ENCODE measurements at regions not wholly inside any gene's neighbourhood (a gene's known extent, or its start where the extent isn't known, plus 50 kb on each side); places are given as distances from the start of the nearest gene placed in this dataset.

GRCh38 chr12:127655691-127656090, 611.3 kb upstream of the TMEM132C start:
- no peak for FAIRE-seq
- DNase-seq (ENCODE audit: insufficient read length, low spot score): no peak
- no peak for TF ChIP-seq POLR2A (IDR thresholded peaks at IDR 0.05; ENCODE audit: low read depth, low read length)

GRCh38 chr12:127656266-127656665, 610.7 kb upstream of the TMEM132C start:
- FAIRE-seq: no peak
- DNase-seq (ENCODE audit: insufficient read length, low spot score): no peak
- TF ChIP-seq POLR2A (IDR thresholded peaks at IDR 0.05; ENCODE audit: low read depth, low read length): no peak

GRCh38 chr12:127657036-127657435, 609.9 kb upstream of the TMEM132C start:
- no peak for DNase-seq (ENCODE audit: insufficient read length, low spot score)
- no peak for FAIRE-seq
- no peak for TF ChIP-seq POLR2A (IDR thresholded peaks at IDR 0.05; ENCODE audit: low read depth, low read length)

DNA sequence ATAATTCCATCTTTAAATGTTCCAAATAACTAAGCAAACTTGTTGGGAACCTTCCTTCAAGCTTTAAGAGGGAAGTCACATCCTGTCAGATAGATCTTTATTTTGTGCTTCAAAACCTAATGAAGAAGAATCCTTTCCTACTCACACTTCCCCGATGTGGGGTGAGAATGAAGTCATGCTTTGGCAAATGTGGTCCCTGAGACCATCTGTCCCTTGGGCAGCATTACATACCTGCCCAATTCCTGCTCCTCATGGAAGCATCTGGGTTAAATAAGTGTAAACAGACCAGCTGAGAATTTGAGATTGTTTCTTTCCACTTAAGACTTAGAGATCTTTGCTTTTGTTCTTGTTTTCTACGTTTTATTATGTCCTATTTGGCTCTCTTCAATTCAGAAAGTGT, 606.0 kb upstream of the TMEM132C start:
- FAIRE-seq (no peak), DNase-seq (ENCODE audit: insufficient read length, low spot score) (no peak)
- no peak for TF ChIP-seq POLR2A (IDR thresholded peaks at IDR 0.05; ENCODE audit: low read depth, low read length)

- TF ChIP-seq POLR2A (IDR thresholded peaks at IDR 0.05; ENCODE audit: low read depth, low read length): no peak
- DNase-seq (ENCODE audit: insufficient read length, low spot score) (no peak), FAIRE-seq (no peak)
Measured at GRCh38 chr12:127663716-127664115, 603.3 kb upstream of the TMEM132C start.

DNA sequence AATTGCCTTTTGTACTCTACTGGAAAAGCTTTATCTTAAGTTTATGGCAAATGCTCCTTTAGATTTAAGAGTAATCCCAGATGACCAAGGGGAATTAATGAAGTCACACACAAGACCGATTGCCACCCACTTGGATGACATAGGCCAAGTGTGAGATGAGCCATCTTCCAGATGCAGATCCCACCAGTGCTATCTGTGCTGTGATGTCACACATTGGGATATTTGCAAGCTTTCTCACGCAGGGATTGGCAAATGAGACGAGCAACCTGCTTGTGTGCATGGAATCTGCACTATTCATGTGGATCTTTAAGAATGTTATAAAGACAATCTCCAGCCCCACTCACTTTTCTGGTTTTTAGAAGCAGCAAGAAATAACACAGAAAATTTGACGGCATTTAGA, 602.1 kb upstream of the TMEM132C start:
- no peak for TF ChIP-seq POLR2A (IDR thresholded peaks at IDR 0.05; ENCODE audit: low read depth, low read length)
- FAIRE-seq (no peak), DNase-seq (ENCODE audit: insufficient read length, low spot score) (no peak)

DNA sequence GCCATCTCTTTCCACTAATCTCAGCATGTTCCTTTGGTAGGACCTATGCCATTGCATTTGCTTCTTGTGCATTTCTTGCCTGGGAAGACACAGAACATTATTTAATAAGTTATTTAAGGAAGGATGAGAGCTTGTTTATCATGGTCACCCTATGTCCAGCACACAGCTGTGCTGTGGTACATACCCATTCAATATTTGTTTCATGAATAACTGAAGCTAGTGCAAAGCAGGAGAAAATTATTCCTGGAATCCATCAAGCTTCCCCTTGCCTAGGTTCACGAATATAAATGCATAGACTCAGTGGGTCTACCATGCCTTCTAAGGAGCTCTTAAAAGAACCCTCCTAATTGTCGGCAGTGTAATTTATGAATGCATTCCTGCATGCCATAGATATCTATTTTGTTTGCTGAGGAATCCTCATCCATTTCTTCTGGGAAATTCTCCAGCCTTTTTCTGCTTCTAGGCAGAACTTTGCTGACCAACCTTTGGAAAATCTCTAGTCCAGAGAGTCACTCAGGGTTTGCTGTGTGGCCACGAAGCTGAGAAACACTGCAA, 599.8 kb upstream of the TMEM132C start:
- no peak for TF ChIP-seq POLR2A (IDR thresholded peaks at IDR 0.05; ENCODE audit: low read depth, low read length)
- FAIRE-seq: no peak
- DNase-seq (ENCODE audit: insufficient read length, low spot score): no peak

GRCh38 chr12:127670294-127670693, 596.7 kb upstream of the TMEM132C start:
- TF ChIP-seq POLR2A (IDR thresholded peaks at IDR 0.05; ENCODE audit: low read depth, low read length): no peak
- DNase-seq (ENCODE audit: insufficient read length, low spot score): no peak
- no peak for FAIRE-seq

- FAIRE-seq (no peak), DNase-seq (ENCODE audit: insufficient read length, low spot score) (no peak)
- TF ChIP-seq POLR2A (IDR thresholded peaks at IDR 0.05; ENCODE audit: low read depth, low read length): no peak
Measured at GRCh38 chr12:127670796-127671195, 596.2 kb upstream of the TMEM132C start.

- FAIRE-seq (no peak), DNase-seq (ENCODE audit: insufficient read length, low spot score) (no peak)
- TF ChIP-seq POLR2A (IDR thresholded peaks at IDR 0.05; ENCODE audit: low read depth, low read length): no peak
Measured at GRCh38 chr12:127675936-127676335, 591.0 kb upstream of the TMEM132C start.

DNA sequence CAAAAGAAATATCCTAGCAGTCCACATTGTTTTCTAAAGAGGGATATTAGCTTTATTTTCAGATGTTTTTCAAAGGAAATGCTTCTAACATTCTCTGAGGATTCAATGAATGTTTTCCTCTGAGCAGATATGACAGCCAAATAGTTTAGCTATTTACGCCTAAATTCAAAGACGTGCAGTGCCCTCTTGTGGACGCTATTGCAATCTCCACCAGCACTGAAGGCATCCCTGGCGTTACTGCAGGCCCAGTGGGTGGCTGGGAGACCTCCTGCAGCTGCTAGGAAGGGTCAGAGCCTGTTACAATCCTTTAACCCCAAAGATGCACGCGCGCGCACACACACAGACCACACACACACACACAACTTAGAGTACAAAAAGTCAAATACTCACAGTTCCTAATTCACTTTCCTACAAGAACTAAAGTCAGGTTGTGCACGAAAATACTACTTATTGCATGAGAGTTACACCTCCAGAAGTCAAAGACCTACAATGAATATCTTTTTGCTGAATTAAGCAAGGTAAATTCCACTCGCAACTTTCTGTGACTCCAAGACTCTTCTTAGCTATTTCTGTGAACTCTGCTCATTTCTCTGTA, 589.3 kb upstream of the TMEM132C start:
- DNase-seq (ENCODE audit: insufficient read length, low spot score) (peak; percentile 52), FAIRE-seq (peak; percentile 74)
- no peak for TF ChIP-seq POLR2A (IDR thresholded peaks at IDR 0.05; ENCODE audit: low read depth, low read length)

- TF ChIP-seq POLR2A (IDR thresholded peaks at IDR 0.05; ENCODE audit: low read depth, low read length): no peak
- DNase-seq (ENCODE audit: insufficient read length, low spot score): no peak
- FAIRE-seq: no peak
Measured at GRCh38 chr12:127678945-127679344, 588.0 kb upstream of the TMEM132C start.

GRCh38 chr12:127680516-127680915, 586.5 kb upstream of the TMEM132C start:
- no peak for TF ChIP-seq POLR2A (IDR thresholded peaks at IDR 0.05; ENCODE audit: low read depth, low read length)
- DNase-seq (ENCODE audit: insufficient read length, low spot score) (no peak), FAIRE-seq (no peak)

GRCh38 chr12:127681151-127681754, 585.7 kb upstream of the TMEM132C start:
- no peak for DNase-seq (ENCODE audit: insufficient read length, low spot score)
- no peak for TF ChIP-seq POLR2A (IDR thresholded peaks at IDR 0.05; ENCODE audit: low read depth, low read length)
- no peak for FAIRE-seq

- FAIRE-seq: no peak
Measured at GRCh38 chr12:127685491-127685890, 581.5 kb upstream of the TMEM132C start.

More at GRCh38 chr12:127685491-127685890, 581.5 kb upstream of the TMEM132C start:
- no peak for DNase-seq (ENCODE audit: insufficient read length, low spot score)
- no peak for TF ChIP-seq POLR2A (IDR thresholded peaks at IDR 0.05; ENCODE audit: low read depth, low read length)

Measured in H54 (cell line).